GM18907 (cell line): ENCODE measurements at regions not wholly inside any gene's neighbourhood (a gene's known extent, or its start where the extent isn't known, plus 50 kb on each side); places are given as distances from the start of the nearest gene placed in this dataset.

Experiments
- ATAC-seq: cut with Tn5 transposase; IDR thresholded peaks from one replicate; pipeline ENCODE4 v1.9.1; 2021; ENCODE audit warnings: mild to moderate bottlenecking, moderate library complexity; ENCODE audit not compliant: unreplicated experiment

DNA sequence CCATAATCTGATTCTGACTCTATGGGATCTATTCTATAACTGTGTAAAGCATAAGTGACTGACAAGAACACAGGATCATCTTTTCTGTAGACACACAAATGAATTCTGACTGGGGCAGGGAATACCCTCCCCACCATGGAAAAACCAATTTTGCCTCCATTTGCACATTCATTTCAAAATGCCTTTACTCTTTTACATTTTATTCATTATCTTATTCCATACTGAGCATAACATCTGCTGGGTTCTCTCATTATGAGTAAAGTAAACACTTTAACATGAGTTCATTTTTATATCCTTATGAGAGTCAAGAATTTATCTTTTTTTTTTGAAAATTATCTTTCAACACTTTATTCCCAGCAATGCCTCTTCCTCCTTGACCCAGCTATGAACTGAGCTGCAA lies 163.5 kb downstream of the RNF152 start:
- no peak for ATAC-seq

DNA sequence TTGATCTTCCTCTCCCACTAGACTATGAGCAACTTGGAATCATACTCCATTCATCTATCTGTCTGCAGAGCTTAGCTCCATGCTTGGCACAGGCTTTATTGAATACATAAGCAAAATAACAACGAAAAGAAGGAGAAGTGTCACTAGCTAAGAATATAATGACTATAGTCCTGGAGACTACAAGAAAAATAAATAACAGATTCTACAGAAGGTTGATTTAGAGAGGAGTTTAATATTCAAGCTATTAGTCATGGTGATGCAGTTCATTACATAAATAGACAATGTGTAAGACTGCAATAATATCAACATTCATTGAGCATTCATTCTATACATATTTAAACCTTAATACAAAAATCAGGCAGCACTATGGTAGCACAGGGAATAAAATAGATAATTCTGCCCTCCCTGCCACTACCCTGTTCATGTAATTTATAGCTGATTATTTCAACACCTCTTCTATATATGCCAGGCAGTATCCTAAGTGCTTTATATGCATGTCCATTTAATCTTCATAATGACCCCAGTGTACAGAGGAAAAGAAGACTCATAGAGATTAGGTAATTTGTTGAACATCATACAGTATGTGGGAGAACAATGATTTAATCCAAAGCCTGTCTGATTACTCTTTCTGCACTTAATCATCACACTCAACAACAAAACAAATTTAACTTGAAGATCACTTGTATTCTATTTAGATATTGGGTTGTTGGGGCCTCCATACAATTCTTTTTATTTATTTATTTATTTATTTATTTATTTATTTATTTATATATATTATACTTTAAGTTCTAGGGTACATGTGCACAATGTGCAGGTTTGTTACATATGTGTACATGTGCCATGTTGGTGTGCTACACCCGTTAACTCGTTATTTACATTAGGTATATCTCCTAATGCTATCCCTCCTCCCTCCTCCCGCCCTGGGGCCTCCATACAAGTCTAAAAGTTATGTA lies 165.3 kb downstream of the RNF152 start:
- ATAC-seq, result no peak

DNA sequence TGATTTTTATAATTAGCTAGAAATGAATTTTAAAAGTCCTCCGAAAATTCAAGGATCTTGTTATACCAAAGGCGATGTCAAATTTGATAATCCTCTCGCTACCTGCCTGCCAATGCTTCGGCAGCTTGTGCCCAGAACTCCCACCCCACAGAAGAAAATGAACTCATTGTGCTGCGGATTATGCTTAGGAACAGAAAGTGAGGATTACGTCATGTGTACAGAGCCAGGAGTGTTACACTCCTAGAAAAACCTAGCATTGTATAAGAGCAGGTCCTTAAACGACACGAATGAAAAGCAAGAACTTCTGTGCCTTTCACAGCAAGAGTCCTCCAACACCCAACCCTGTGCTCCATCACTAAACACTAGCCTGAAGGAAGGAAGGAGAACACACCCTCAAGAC lies 168.3 kb downstream of the RNF152 start:
- no peak for ATAC-seq

DNA sequence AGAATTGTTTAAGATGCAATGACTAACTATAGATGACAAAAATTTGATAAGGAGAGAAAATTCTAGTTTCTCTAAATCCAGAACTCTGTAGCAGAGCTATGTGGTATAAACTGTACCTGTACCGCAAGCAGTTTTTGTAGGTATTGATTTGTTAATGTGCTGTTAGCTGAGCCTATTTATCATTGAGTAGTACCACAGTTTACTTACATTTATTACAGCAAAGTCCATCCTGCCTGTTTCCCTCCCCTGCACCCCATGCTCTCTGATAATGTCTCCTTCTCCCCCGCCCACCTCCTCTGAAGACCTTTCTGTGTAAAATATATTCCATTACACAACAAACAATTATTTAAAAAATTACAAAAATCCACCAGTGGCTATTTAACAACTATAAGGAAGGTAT lies 170.6 kb downstream of the RNF152 start:
- ATAC-seq, result no peak

DNA sequence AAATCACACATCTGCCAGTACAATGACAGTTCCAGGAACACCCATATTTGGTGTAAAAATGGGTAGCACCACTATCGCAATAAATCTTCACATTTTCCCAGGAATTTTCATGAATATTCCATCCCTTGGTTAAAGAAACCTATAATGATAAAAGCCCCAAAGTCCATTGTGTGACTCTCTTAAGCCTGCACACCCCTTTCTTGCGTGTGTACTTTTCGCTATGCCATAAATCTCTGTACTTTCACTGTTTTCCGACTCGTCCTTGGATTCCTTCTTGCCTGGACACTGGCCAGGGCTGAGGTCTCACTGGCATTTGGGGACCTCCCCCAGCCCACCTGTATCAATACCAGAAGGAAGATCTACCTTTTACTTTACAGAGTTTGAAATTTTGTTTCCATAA lies 172.3 kb downstream of the RNF152 start:
- ATAC-seq, result no peak

DNA sequence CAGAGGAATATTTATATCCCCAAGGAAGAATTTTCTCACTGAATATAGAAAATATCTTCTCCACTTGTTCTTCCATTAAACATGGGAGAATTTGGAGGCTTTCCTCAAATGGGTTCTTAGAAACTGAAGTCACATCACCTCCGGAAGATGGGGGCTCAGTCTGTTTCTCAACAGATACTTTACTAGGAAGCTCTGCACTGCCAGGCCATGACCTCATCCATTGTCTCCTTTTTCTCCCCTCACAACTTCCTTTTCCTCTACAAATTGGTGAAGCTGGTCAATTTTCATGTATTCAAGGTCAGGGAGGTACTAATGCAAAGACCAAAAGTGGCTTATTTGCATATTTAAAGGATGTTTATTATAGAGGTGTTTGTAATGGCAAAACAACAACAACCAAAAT lies 173.1 kb downstream of the RNF152 start:
- ATAC-seq, result no peak

DNA sequence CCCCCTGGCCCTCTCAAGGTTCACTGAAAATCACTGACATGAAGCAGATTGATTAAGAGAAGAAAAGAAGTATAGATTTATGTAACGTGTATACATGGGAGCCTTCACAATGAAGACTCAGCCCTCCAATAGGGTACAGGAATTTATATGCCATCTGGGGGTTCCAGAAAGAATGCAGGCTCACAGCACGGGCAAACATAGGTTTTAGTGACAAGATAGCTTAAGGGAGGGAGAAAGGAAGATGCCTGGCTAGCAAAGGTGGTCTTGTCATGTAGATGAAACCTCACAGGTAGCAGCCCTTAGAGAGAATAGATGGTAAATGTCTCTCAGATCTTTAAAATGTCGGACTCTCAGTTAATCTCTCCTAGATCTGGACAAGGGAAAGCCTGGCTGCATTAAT lies 173.9 kb downstream of the RNF152 start:
- no peak for ATAC-seq

DNA sequence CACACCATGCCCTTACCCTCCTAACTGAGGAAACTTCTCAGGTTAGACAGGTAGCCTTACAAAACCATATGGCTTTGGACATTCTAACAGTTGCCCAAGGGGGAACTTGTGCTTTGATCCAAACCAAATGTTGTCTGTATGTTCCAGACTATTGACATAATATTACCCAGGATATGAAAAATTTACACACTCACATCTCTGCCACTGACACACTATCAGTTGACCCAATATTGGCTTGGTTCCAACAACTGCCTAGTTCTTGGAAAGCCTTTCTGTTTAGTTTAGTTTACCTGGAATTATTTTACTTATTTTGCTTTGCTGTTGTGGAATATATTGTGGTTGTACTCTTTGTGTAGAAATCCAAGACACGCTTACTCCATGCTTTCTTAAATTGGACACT lies 178.4 kb downstream of the RNF152 start:
- no peak for ATAC-seq

DNA sequence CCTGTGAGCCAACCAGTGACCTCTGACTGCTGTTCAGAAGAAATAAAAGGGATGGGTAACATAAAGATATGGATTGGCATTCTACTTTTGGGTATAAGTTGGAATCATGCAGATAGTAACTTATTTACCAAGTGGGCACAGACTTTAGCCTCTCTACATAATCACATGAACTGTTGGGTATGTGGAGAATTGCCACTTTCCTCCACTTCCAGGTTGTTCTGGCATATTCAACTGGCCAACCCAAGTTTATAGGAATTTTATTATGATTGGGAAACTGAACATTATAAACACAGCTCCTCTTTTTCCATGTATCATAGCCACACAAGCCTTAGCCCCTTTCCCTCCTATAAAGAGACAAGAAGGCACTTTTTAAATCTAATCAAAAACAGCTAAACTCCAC lies 179.3 kb downstream of the RNF152 start:
- no peak for ATAC-seq

DNA sequence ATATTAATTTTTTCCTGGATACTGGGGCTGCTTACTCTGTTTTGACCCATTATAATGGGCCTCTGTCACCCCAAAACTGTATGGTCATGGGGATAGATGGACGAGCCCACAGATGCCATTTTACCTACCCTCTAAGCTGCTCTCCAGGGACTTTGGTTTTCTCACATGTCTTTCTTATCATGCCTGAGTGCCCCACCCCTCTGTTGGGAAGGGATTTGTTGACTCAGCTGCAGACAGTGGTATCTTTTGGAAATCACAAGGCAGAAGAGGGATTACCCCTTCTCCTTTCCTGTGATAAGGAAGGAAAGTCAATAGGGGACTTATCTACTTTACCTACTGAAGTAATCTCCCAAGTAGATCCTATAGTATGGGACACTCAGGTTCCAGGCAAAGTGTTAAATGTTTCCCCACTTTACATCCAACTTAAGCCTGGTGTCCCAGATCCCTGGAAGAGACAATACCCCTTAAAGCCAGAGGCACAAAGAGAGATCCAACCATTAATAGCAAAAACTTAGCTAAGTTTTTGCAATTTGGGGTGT lies 182.7 kb downstream of the RNF152 start:
- ATAC-seq, result no peak

DNA sequence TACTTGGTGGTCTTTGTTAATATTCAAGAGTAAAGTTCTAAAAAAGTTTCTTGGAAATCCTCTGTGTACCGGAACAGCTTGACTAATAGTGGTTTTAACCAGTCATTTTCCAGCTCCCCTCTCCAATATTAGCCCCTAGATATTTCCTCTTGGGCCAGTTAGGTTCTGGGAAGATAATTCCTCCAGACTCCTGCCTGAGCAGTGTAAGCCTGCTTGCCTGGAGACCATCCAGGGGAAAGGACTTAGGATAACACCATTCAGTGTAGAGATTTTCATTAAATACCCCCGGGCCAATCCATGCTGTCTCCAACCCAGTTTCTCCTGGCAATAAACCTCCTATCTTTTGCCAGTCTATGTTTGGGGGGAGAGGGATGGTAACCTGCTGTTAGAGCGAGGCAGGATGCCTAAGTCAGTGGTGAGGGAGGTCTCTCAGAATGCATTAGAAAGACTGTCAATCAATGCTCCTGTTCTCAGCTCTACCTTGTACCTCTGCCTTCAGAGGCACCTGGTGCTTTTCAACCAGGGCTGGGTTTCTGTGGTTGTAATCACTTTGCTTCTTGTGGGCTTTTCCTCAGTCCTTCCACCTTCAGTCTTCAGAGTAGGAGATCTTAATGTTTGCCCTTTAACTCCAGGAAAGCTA lies 186.4 kb downstream of the RNF152 start:
- ATAC-seq, result no peak

DNA sequence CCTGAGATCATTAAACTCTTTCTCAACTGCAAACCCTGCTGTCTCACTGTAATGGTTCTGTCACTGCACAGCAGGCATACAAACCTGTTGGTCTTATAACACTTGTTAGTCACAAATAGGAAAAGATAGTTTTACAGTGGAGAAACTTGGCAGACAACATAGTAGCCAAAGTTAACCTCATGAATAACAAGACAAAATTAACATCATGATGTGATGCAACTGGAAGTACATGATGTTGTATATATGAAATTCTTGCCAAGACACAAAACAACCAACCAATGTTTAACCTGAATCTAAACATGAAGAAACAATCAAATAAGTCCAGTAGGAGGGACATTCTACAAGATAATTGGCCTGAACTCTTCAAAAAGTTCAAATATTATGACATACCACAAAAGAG lies 189.3 kb downstream of the RNF152 start:
- no peak for ATAC-seq

DNA sequence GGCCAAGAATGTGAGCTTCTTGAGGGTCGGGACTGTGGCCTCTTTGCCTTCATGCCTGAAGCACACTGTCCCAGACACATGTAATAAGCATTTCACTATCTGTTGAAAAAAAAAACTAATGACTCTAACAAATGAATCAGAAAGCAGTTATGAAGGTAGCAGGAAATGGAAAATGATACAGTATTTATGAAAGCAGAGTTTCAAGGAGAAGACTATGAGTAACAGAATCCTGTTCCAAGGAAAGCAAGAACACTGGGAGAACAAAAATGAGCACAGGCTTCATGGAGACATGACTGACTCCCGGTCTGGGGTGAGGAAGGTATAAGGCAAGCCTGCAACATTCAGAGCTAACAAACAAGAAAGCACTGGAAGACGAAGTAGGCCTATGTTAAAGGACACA lies 190.8 kb downstream of the RNF152 start:
- no peak for ATAC-seq

DNA sequence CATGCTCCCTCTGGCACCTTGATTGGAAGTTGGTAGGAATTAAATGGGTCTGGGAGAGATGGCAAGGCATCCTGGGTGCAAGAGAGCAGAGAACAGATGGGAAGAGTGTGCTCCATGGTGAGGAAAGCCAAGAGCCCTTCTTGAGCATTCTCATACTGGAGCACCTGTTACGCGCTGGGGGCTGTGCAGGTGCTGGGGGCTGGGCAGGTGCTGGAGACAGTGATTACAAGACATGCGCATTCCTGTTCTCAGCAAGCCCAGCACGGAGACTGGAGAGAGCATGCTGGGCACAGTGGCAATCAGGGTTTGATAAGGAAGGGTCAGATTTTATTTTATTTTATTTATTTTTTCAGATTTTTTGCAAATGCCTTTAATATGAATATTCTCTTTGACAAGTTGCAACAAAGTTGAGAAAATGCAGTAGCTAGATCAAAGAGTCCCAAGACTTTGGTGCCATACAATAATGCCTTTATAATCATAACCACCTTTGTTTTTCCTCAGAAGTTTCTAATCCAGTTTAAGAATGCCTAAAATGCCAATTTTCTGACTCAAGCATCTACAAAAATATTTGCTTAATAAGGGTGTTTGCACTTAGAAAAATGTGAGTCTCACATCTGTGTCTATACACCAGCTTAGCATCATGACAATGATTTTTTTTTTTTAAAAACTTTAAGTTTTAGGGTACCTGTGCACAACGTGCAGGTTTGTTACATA lies 193.3 kb downstream of the RNF152 start:
- no peak for ATAC-seq

DNA sequence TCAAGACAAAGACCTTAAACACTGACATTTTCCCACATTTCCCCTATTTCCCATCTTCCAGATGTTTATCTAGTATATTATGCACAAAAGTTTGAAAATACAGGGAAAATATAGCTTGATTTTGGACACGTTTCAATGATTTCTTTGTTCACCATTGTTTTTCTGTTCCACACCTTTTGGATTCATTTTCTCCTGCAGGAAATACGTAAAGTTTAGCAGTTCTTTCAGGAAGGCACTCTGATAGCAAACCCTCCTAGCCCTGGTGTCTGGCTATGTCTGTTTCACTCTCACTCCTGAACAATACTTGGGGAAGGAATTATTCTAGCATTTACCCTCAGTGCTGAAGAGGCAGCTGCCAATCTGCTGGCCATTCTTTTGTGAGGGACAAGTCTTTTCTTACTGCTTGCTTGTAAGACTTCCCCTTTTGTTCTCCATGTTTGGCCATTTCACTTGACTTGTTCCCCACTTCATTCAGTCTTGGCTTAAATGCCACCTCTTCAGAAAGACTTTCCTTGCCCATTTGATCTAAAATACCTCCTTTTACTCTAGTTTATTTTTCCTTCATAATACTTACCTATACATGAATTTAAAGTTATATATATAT lies 195.4 kb downstream of the RNF152 start:
- no peak for ATAC-seq

DNA sequence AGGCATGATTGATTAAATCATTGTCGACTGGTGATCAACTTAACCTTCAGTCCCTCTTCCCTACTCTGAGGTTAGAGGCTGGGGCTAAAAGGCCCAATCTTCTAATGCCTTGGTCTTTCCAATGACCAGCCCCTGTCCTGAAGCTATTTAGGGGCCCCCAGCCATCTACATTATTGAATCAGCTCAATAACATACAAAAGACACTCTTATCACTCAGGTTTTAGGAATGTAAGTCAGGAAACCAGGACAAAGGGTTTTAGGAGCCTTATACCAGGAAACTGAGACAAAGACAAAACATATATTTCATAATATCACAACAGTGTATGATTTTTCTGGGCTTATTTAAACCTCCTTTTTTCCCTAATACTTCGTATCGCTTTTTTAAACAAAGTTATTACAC lies 198.6 kb downstream of the RNF152 start:
- ATAC-seq, result no peak

DNA sequence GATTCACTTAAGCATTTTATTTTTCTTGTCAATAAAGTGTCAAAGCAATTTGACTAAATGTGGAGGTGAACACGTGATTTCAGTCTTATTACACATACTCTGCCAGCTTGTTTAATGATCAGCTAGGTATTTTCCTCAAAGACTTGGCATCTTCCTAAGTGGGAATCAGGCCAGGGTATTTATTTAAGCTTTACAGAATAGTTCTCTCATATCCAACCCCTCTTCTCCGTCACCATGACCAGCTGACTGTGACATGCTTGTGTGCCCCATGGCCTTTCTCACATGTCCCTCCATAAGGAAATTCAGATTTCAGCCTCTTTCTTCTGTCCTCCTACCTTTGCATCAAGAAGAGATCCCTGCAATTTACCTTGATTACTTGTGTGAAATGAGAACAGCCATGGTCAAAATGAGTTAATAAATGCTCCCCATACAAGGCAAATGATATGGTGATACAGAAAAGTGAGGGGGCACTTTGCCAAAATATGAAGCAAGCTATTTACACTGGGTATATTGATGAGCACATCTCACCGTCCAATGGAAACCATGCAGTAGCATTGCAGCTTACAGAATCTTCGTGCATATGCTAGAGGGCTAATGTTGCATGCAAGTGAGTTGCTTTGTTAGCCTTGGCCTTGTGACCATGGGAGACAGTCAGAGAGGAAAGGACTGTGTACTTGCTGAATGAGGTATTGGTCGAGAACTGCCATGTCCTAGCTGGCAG lies 202.2 kb downstream of the RNF152 start:
- no peak for ATAC-seq

DNA sequence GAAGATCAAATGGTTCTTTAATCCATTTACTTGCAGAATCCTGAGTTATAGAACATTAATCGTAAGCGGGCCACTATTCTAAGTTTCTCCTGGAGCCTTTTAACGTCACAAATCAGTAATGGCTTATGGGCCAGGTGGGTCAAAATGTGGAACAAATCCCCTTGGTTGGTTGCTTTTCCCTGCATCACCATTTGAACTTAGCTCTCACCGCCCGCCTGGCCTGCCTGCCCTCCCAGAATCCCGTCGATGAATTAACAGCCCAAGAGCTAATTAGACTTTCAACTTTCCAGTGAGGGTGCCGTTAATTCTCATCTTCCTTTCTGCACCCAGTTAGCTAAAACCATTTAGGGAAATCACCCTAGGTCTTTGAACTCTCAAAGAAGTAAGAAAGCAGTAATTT lies 205.5 kb downstream of the RNF152 start:
- ATAC-seq, result no peak

DNA sequence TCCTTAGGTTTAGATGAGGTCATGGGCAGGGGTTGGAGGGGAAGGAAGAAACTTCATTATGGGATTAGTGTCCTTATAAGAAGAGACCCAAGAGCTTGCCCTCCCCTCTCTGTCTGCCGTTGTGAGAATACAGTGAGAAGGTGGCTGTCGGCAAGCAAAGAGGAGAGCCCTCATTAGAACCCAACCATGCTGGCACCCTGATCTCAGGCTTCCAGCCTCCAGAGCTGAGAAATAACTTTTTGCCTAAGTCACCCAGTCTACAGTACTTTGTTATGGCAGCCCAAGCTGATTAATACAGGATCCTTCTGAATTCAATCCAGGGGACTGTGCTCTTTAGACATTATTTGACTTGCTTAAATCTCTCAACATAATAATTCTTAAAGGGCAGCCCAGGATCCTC lies 209.0 kb downstream of the RNF152 start:
- no peak for ATAC-seq

DNA sequence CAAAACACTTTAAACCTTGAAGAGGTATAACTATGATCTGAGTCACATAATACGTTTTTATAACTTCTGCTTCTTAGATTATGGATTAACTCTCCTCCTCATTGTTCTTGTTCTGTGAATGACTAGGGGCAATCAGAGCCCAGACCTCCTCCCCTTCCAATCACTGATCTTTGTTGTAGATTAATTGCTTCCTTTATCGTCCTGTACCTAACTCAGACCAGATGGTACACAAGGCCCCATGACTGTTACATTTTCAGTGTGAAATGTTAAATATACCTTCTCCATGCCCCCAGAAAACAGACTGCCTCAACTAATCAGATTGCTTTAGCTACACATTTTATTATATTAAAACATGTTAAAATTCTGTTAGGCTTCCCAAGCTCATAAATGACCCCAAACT lies 211.7 kb downstream of the RNF152 start:
- no peak for ATAC-seq

DNA sequence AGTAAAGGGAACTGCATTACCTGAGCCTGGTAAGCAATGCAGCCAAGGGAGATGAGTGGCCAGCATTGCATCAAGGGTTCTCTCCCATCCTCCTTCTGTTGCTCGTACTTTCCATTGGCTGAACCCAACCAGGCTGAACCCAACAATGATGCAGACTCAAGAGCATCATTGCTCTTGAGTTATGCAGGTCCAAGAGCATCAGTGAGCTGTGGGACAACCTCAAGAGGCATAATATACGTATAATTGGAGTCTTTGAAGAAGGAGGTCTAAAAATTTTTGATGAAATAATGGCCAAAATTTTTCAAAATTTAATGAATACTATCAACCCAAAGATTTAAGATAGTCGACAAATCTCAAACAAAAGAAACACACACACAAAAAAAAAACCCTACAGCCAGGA lies 213.0 kb downstream of the RNF152 start:
- ATAC-seq, result no peak
